Inflammatory macrophage treated with lipopolysaccharide for 1 hour (primary cell): ENCODE measurements at regions not wholly inside any gene's neighbourhood (a gene's known extent, or its start where the extent isn't known, plus 50 kb on each side); places are given as distances from the start of the nearest gene placed in this dataset.

Source experiments
- DNase-seq, 2 donors: peaks; one replicate each; pipeline ENCODE4 v3.0.0-alpha.2; 2020 to 2022

GRCh38 chr9:90365666-90366065 is 277.0 kb downstream of the DIRAS2 start:
- no peak for DNase-seq

GRCh38 chr9:90368241-90368640 is 274.4 kb downstream of the DIRAS2 start:
- DNase-seq, result no peak

DNA sequence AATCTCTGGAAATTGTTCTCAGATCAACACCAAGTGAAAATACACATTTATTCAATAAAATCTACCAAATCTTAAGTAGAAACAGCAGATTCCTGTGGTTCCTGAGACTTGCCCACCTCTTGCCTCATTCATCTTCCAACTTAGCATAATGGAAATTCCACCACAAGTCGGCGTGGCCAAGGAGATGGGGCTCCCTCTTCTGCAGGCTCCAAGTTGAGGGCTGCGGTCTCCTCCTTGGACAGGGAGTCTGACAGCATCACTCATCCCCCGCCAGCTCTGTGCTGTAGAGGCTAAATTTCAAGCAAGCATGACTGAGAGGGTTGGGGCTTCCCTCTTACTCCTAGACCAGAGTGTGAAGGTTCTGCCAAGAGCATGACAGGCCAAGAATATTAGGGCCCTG is 273.7 kb downstream of the DIRAS2 start:
- no peak for DNase-seq

DNA sequence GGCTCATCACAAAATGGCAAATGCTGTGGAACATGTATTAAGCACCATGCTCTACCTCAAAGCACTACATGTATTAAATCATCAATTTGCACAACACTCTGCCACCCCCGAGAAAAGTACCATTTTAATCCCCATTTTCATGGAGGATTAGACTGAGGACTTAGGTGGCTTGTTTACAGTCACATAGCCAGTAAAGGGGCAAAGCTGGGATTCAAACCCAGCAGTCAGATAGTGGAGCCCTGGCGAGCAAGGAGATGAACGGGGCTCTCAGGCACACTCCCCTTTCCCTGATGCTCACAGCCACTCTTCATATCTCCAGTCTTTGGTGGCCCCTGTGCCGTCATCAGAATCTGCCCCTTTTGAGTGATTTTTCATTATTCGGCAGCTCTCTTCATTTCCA is 262.9 kb downstream of the DIRAS2 start:
- DNase-seq, result no peak

GRCh38 chr9:90385146-90385545 is 257.5 kb downstream of the DIRAS2 start:
- DNase-seq, result no peak

DNA sequence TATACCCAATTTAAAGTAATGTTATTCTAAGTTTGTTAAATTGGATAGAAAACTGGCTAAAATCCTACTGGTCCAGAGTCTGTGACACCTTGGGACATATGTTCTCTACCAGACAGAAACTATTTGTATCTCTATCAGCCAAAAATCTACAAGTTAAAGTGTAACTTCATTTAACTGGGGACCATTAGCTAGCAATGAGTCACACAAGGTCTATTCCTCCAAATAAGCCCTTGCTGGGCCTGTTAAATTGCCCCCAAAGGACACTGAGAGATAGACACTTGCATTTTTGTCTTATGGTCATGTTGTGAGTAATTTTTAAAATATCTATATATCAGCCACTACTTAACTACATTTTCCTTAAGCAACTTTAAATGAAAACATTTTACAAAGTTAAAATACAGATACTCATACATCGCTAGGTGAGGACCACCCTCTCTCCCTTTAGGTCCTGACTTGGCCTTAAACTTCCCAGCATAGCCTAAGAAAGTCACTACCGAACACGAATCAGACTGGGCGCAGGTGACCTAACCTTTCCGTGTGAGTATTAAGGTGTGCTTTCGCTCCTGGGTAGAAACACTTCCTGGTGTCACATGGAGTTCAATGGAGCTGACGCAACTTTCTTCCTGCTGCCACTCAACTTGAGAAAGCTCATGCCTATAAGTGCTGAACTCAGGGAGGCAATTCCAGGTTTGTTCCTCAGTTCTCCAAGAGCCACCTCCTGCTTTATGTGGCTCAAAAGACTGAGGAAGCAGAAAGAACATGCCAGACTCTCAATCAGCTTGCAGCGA is 249.1 kb downstream of the DIRAS2 start:
- DNase-seq, result no peak

- no peak for DNase-seq
Measured at GRCh38 chr9:90394871-90395270, 247.8 kb downstream of the DIRAS2 start.

DNA sequence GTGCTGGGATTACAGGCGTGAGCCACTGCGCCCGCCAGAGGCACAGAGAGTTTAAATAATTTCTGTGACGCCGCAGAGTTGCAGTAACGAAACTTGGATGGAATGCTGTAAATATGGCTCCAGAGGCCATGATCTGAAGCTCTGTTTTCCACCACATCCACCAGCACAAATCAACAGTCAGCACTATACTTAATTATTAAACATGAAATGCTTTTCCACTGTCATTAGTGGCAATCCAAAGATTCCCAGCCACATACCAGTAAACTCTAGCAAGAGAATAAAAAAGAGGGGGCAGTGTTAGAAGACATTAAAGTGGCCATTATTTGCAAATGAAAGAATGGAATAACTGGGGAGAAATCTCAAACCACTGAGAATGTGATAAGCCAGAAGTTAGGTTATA is 242.5 kb downstream of the DIRAS2 start:
- no peak for DNase-seq

DNA sequence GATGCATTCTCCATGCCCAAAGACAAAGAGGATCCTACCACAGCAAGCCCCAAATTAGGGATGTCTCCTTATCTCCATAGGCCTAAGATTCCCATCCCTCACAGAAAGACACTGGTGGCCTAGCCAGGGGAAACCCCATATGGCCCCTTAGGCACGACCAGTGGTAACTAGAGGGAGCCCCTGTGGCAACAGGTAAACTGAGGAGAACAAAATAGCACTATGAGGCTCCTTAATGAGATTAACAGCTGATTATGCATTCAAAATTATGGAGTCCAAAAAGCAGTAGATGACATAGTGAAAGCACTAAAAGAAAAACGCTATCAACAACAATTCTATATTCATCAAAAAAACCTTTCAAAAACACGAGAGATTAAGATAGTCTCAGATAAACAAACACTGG is 234.0 kb downstream of the DIRAS2 start:
- DNase-seq, result no peak

DNA sequence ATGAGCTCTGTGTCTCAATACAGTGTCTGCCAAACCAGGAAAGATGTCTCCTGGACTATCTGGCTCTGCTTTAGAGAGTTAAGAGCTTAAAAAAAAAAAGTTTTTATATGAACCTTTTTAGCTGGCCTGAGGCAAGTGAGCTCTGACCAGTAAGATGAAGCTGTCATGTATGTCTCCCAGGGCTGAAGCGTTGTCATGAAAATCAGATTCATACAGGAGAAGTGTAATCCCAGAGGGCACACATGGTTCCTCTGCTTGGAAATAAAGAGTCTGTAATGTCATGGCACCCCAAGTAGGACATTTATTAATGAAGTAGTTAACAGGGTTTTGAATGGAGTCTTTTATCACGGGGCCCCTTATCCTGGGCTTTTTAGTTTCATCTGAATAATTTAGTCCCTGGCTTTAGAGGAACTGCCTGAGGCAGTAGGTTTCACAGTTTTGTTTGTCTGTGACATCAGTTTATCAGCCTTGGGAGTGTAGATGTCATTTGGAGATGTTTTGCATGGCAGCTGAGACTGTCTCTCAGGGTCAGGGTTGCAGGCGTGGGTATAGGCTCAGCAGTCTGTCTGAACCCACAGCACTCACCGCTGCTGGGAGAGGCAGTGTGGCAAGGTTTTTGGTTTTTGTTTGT is 223.3 kb downstream of the DIRAS2 start:
- DNase-seq, result no peak

DNA sequence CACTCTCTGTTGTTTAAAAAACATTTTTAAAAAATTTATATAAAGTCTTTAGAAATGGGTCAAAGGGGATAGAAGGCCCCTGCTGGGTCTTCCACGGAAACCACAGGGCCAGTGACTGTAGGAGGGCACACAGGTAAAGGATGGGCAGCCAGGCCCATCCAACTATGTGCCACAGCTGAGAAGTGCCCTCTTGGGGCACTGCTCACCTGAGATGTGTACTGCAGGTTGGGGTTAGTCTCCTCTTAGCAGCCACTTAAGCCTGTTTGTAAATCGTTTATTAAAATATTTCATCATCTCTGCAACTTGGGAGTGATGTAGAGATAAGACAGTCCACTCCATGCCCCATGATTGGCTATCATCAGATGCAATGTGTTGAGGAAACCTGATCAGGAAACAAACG is 222.4 kb downstream of the DIRAS2 start:
- no peak for DNase-seq

GRCh38 chr9:90420768-90421513 is 221.7 kb downstream of the DIRAS2 start:
- no peak for DNase-seq

DNA sequence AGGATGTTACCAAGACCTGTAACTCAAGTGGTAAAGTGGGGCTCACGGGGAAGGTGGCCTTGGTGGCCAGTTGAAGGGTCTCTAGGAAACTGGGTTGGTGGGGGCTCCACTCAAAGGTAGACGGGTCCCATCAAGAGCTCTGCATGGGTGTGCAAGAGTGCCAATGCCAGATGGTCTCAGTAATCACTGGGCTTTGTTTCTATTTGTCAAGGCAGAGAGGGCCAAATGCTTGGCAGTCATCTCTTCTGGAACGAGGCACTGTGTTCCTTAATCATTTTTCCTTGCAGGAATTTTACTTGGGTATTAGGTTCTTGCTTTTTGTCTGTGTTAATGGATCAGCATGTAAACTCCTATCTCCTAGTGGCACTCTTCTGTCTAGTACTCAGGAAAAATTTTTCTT is 220.8 kb downstream of the DIRAS2 start:
- no peak for DNase-seq

DNA sequence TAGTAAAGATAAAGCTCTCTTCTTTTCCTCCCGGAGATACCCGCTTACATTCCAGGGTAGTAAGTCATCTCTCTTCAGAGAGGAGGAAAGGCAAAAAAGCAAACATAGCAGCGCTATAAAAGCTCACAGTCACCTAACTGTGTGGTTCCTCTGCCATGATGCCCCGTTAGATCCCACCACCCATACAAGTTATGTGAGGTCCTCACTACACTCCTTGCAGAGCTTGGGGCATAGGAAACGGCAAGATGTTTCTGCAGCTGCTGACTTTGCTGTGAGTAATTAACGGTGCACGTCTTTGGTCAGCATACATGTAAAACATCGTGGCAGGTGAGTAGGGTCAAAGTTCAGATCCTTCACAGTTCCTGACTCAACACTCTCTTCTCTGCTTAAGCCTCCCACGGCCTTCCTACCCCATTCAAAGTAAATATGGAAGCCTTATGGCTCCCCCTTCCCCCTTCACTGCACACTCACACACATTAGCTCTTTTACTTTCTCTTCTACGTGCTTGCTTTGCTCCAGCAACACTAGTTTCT is 218.9 kb downstream of the DIRAS2 start:
- DNase-seq, result no peak

DNA sequence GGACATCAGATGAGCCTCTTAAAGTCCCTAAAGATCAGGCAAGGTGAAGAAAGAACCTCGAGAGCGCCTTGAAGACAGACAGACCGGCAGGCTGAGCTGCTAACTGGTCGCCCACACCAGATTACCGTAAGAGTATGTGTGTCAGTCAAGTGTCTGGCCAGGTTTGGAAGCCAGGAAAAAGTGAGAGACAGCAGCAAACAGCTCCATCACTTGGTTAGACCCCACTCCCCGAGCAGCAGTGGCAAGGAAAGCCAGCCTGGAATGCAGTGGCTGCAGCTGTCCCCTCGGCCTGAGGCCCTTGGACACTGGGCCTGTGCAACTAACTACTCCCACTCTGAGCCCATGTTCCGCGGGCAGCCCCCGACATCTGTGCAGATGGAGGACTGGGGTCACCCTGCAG is 214.1 kb downstream of the DIRAS2 start:
- no peak for DNase-seq

- DNase-seq, result no peak
Measured at GRCh38 chr9:90432951-90433350, 209.7 kb downstream of the DIRAS2 start.

DNA sequence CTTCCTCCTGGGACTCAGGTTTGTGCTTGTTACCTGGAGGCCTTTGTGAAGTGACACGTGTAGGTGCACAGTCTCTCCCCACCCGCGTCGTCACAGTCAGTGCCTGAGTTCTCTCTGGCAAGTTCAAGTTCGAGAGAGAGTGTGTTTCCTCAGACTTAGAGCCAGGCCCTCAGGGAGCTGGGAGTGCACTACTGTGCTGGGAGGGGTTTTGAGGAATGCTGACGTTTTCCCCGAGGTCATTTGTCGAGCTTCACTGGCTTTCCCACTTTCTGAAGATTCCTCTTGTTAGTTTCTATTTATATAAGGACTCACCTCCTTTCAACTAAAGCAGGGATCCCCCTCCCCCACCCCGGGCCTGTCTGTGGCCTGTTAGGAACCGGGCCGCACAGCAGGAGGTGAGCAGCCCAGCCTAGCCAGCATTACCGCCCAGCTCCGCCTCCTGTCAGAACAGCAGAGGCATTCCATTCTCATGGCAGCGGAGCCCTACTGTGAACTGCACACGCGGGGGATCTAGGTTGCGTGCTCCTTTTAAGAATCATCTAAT is 209.2 kb downstream of the DIRAS2 start:
- DNase-seq, result no peak

- DNase-seq, result no peak
Measured at GRCh38 chr9:90441814-90442213, 200.8 kb downstream of the DIRAS2 start.

DNA sequence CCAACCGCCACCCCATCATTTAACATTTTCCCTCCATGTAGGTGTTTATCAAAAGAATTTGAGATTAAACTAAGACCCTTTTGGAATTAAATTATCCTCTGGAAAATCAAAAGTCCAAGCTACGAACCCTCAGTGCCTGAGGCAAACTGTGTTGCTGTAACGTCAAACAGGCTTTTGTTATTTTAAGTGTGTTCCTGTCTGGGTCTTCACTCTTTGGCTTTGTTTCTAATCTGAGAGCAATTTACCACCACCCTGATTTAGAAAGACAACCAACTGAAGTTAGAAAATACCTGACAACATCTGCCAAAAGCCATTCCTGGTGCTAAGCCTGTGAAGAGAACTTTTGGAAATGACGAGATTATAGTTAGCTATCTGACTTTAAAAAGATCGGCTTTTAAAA is 199.9 kb downstream of the DIRAS2 start:
- no peak for DNase-seq

- DNase-seq, result no peak
Measured at GRCh38 chr9:90444609-90445204, 197.9 kb downstream of the DIRAS2 start.

DNA sequence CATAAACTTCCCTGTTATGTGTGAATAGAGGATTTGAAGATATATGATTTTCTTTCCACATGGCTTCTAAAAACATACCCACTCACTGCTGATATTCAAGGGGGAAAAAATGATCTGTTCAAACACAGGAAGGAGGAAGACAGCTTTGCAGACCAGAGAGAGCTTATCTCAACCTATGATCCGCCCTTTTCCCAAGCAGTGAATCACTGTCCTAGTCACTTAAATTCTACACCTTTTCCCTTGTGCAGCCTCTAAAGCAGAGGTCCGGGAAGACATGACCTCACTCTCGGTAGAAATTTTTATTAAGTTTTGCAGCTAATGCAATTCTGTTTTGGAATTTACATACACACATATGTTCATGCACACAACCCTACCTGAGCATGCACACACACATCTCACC is 197.2 kb downstream of the DIRAS2 start:
- no peak for DNase-seq

GRCh38 chr9:90446200-90446948 is 196.2 kb downstream of the DIRAS2 start:
- no peak for DNase-seq
